HG02970 (cell line): ENCODE measurements at regions not wholly inside any gene's neighbourhood (a gene's known extent, or its start where the extent isn't known, plus 50 kb on each side); places are given as distances from the start of the nearest gene placed in this dataset.

Source experiments
- ATAC-seq: cut with Tn5 transposase; IDR thresholded peaks from one replicate; pipeline ENCODE4 v1.9.1; 2021; ENCODE audit warnings: mild to moderate bottlenecking, moderate library complexity, moderate number of reproducible peaks; ENCODE audit not compliant: unreplicated experiment, low FRiP score

DNA sequence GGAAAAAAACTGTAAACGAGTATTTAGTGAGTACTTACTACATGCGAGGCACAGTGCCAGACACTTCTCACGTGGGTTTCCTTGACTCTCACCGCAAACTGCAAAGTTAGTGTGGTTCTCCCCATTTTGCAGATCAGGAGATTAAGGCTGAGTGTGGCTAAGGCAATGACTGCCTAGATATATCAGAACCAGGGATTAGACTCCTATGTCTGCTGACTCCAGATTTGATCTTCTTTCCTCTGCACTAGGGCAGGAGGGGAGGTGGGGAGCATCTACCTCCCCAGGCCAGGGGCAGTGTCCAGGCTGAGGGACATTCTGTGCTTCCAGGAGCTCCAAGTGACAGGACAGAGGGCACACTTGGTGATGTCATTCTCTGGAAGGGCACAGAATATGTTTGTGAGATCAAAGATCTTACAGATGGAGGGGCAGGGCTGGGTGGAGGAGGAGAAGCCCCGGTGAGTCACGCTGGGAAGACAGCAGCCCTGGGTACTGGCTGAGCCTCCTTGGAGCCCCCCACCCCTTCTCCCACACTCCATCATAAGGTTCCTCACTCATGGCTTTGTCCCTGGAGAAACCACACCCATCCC, 92.4 kb downstream of the RHOB start:
- no peak for ATAC-seq

DNA sequence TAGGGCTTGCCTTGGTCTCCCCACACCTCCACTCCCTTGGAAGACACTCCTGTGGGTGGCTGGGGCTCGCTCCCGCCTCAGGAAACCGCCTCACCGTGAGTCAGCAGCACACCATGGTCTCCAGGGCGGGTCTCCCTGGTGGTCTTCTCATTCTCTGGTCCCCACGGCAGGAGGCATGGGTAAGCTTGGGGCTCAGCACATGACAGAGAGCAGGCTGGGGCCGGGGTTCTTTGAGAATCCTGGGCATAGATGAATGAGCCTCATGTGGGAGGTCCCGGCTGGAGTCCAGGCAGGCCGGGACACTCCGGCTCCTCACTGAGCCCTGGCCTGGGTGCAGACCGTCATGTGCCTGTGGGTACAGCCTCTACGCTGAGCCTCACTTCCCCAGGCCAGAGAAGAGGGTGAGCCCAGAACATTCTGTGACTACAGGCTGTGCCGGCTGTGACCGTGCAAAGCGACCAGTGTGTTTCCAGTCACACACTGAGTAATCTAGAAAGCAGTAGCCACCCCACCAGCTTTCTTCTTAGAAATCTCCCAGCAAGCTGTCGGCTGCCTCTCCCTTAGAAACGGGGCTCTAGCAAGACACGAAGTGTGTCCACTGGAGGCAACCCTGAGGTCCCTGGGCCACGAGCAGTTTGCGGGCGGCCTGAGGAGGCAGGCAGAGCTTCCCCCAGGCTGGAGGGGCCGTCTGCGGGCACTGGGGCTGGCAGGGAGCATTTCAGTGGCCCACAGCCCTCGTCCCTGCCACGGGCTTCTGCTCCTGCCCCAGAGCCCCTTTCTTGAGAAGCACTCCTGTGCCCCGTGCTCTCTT, 93.1 kb downstream of the RHOB start:
- ATAC-seq, result no peak

DNA sequence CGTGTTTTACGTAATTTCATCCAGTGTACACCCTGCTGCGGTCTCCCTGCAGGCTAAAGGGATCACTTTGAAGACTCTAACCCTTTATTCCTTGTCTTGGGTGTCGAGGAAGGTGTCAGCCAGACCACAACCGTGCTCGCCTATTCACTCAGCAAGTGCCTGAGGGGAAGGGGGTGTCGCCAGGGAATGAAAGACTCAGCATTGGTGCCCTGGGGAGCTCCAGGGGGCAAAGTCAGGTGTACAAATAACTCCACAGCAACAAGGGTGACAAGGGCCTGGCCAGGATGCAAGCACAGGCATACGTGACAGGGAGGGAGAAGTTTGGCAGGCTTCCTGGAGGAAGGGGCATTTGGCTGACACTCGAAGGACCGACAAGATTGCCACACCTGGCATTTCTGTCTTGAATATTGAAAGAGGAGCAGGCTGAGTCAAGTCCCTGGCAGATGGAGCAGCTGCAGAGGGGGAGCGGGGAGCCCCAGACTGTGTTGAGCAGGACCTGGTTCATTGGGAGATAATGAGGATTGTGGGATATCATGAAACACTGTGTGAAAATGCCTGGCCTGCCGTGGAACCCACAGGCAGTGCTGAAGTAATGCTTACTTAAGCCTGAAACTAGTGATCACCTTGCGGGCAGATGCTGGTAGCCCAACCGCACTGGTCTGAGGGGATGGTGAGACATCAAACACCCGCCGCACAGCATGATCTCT, 93.9 kb downstream of the RHOB start:
- ATAC-seq, result no peak

DNA sequence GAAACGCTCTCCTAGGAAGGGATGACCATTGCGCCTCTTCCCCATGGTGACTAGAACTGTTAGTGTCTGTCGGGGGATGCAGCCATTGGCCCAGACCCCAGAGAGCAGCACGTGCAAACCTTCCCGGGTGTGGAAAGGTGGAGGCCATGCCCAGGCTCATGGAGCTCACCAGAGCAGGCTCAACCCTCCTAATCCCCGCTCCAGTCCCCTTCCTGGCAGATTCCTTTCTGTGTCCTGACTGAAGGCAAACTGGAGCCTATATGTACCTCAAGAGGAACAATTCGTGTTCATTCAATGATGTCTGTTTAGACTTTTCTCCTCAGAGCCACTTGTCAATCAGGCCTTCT, 94.4 kb downstream of the RHOB start:
- no peak for ATAC-seq

DNA sequence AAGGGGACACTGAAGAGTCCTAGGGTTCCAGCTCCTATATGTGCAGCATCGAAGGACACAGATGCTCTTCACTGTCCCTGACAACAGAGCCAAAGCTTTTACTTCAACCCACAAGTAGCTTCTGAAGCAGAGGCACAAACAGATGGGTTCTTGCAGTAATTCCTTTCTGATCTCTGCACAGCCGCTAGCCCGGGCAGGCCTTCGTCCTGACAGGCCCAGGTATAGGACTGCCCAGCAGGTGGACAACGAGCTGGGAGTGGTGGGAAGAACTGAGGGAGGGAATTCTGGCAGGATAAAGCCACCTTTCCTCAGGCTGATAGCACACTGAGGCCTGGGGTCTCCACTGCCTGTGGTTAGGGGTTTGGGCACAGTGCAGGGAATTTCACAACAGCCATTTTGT, 94.8 kb downstream of the RHOB start:
- ATAC-seq, result no peak

DNA sequence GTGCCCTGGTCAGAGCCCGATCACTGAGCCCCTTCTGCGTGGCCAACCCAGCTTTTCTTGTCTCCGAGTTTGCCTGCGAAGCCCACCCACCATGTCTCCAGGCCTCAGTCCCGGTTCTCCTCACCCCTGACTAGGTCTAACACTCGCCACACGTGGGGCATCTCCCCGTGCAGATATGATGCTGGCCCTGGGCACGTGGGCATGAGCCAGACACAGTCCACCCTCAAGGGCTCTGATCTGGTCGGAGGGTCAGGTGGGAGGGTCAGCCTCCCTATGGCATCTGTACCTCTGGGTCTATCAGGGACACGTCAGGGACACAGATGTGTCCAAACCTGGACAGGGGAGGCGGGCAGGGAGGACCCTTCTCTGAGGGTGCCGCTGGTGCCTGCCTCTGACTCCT, 95.4 kb downstream of the RHOB start:
- no peak for ATAC-seq

DNA sequence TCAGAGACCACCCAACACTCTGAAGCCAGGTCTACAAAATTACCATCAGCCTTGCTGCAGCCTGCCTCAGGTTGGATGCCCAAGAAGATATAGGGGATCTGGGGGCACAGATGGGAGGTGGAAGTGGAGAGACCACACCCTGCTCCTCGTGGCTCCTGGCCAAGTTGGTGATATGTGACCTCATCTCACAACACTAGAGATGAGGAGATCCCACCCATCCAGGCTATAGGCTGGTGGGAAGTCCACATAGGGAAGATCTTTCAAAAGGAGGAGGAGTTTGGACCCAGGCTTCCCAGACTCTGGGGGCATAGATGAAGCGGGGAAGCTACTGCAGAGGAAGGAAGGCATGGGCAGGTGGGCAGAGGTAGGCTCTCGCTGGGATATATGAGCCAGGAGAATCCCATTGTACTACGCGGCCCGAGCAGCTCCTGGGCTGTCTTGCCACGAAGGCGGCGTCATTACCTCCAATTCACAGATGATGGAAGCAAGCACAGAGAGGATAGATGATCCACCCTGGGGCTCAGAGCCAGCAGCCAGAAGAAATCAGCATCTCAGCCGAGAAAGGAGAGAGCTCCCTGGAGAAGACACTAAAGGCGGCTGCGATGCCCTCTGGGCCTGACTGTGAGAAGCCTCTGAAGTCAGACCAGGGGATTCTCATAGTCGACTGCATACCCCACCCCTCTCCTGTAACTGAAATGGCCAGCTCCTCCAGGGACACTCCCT, 96.0 kb downstream of the RHOB start:
- ATAC-seq, result no peak

DNA sequence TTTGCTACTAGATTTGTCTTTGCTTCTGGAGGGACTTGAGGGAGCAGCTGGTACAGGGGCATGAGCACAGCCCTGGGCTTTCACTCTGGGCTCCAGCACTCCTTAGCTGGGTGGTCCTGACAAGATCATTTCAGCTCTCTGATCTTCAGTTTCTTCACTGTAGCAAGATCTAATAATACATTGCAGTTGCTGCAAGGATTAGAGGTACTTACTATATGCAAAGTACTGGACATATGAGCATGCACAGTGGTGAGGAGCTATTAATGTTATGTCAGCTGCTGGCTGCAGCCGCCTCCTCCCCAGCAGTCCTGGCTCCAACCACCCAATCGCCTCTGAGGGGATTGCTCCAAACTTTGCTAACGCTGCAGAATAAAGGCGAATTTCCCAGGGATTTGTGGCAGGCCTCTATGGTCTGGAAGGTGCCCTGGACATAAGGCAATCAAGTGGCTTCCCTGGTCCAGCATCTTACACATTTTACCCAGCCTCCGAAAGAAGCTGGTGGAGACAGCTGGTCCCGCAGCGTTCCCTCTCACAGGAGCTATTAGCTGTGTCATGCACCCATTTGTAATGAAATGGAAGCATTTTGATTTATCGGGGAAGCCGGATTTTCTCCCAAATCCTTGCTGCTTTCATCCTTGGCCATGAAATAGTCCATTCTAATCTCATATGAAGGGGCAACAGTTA, 96.7 kb downstream of the RHOB start:
- ATAC-seq, result no peak

DNA sequence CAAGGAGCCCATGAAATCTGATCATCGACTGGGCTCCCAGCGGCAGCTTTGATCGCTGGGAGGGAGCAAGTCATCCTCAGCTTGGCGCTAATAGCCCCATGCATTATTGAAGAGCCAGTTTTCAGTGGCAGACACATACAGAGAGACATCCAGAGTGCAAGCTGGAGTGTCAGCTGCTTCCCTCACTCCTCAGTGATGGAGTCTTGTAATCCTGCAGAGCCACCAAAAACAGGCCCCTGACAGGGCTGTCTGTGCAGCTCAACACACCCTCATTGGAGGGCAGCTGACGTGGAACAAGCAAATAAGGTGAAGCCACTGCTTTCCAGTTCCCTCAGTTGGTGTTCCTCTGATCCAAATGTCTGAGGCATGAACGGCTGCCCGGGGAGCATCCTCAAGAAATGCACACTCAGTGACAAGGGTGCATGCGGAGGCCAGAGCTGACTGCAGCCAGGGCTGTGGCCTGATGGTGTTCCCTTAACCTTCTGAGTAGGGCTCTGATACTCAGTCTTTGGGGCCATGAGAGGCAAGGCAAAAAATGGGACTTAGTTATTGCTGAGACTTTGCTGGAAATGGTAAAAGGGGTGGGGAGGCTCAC, 97.4 kb downstream of the RHOB start:
- ATAC-seq, result no peak

DNA sequence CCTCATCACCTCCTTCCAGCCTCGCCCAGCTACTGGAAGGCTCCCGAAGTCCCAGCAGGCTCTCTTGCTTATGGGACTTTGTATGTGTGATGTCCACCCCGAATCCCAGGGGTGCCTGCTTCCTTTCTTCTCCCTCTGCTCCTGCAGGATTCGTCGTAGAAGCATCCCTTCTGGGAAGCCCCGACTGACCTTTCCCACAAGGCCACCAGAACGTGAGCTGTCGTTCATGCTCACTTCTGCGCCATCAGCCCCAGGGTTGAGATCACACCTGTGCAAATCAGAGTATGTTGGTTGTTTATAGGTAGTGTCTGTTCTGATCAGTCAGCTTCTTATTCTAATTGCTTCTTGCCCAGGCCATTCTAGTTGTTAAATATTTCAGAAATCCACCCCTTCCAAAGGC, 101.8 kb downstream of the HS1BP3 start:
- ATAC-seq, result no peak

DNA sequence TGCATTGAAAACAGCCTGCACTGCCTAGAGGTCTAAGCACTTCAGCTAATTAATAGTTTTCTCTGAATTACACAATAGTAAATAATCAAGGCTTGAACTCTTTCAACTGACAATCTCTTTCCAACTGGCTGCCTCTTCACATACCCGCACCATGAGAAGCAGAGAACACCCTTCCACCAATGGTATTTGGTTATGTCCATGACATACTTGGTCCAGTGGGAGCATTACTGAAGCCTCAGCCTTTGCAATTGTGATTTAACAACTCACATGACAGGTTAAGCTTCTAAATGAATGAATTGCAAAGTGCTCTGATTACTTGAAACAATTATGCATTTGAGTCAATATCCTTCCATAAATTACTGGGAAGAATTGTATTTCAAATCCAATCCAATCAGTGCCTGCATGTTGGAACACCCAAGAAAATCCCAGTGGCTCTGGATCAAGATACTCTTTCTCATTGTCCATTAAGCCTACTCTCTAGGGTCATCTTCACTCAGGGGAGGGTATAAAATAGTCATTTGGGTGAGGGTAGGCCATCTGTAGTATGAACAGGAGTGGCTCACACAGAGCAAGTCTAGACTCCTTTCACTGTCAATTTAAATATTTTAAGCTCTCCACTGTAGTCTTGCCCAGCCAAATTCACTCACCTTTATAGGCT, 101.1 kb downstream of the HS1BP3 start:
- ATAC-seq, result no peak

DNA sequence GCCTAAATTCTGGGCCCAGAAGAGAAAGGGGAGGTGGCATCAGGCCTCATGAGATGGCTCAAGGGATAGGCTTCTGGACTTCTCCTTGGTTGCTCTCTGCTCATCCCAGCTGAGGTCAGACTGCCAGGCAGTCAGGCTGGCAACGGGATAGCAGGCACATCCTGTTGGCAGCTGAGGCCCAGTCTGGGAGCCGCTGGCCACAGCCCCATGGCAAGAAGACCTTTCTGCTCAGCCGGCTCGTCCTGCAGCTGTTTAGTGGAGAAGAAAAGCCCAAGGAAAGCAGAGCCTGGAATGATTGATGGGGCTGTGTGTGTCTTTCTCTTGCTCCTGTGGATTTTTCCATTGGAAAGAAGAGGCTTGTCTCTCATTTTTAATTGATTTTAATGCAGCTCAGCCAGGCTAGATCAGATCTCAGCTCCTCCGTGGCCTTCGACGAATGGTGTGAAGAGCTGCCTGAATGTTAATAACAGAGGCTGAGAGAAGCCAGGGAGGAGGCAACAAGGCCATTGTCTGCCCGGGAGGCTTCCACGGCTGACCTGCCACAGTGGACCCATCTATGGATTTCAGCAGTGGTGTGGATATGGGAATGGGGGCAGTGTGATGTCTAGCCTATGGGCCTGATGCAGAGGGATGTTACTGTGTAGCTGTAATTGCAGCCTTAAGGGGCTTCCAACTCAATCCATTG, 99.5 kb downstream of the HS1BP3 start:
- no peak for ATAC-seq

DNA sequence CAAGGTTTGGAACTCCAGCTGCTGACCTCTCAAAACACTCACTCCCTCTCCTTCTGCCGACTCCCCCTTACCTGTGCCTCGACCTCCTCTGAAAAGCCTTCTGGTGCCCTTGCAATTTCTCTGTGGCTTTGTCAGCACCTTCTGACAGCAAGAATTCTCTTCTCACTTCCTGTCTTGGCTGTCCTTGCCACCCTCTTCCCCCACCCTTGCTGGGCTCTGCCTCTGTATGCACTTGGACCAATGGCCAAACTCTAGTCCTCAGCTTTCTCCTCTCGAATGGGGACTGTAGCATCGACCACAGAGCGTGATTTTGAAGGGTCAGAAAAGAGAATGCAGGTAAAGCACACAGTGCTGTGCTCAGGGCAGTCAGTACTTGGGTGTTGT, 99.0 kb downstream of the HS1BP3 start:
- no peak for ATAC-seq

DNA sequence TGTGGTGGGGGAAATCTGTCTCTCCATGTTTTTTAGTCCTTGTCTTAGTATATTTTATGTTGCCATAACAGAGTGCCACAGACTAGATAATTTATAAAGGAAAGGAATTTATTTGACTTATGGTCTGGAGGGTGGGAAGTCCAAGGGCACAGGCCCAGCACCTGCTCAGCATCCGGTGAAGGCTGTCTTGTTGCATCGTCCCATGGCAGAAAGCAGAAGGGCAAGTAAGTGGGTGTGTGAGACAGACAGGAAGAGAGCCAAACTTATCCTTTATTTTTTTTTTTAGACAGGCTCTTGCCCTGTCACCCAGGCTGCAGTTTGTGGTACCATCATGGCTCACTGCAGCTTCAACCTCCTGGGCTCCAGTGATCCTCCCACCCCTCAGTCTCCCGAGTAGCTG, 98.1 kb downstream of the HS1BP3 start:
- no peak for ATAC-seq

DNA sequence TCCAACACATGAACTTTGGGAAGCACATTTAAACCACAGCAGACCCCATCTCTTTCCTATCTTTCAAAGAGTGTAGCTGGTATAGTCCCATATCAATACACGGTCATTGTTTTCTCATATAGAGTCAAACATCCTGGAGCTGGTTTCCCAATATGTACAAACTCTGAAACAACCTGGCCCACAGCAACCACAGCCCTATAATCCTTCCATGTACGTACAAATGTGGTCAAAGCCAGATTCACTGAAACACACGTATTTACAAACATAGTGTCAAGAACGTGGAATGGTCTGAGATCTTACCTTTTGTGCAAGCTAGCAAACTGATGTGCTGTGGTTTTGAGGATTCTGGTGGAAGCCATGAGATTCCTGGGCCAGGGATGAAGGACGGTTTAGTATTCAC, 97.3 kb downstream of the HS1BP3 start:
- no peak for ATAC-seq

DNA sequence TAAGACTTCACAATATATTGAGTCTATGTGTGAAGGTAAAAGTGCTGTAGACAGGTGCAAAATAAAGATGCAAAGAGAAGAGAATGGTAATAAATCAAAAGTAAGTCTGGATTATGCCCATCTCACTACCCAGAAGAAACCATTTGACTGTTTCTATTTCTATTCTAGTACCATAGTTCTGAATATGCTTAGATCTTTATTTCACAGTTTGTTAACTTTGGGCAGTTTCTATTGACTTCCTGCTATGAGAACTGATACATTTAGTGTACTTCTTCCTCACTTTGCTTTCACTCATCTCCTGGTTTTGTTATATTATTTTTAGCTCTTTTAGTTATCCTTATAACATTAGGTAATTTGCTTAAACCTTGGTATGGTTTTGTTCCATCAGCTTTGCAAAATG, 94.9 kb downstream of the HS1BP3 start:
- no peak for ATAC-seq

DNA sequence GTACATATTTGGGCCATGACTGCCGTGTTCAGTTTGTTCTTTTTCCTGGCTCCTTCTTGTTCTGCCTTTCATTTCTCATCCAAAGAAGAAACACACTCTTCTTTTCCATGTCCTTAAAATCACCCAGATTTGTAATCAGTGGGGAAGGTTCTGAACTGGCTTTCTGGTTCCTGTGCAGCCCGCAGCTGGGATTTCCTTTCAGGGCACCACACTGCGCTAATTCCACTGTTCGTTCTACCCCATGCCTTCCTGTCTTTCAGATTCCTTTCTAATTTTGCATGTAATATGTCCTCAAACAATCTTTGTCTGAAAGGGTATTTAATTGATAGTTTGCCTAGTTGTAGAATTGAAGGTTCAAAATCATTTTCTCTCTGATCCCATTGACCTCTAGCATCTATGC, 94.1 kb downstream of the HS1BP3 start:
- no peak for ATAC-seq

DNA sequence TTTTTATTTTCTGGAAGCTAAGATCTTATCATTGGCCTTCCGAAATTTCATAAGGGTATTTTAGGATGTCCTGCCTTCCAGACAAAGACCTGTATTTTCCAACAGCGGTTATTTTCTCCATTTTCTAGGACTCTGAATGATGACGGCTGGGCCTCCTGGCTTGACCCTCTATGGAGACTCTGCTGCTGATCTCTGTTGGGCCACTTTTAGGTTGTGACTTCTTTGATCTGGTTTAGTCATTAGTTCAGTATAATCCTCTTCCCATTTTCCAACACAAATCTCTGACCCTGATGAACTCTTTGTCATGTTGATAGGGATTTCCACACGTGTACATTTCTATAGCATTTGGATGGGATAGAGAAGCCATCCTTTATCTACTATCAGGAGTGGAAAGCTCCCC, 93.7 kb downstream of the HS1BP3 start:
- no peak for ATAC-seq

DNA sequence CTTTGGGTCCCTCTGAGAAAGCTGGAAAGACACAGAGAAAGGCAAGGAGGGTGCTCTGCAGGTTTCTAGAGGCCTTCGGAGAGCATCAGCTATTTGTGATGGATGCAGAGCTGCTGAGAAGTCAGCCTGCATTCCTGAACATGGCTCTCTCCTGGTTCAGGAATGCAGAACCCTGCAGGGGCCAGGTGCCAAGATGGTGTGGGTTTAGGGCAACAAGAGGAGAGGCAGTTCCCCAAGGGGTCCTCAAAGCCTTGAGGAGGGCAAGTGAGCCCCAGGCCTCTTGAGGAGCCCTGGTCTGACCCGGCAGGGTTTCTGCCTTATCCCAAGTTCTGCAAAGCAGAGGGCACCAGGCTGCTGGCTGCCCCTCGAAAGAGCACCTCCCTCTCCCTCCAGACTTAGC, 93.3 kb downstream of the HS1BP3 start:
- no peak for ATAC-seq
